ENCODE measurements at regions not wholly inside any gene's neighbourhood (a gene's known extent, or its start where the extent isn't known, plus 50 kb on each side); places are given as distances from the start of the nearest gene placed in this dataset.

GRCh38 chr16:50475170-50475569 lies 73.0 kb upstream of the NKD1 start:
- no peak for DNase-seq (ENCODE audit: low spot score)
- peaks cover 5% of the 10 kb centered on the region for H3K27me3 Mint-ChIP-seq (ENCODE audit: unreplicated experiment)
- no peaks in the 10 kb centered on the region for H3K9me3 Mint-ChIP-seq (ENCODE audit: unreplicated experiment)
- no peaks in the 10 kb centered on the region for H3K36me3 Mint-ChIP-seq (ENCODE audit: low read depth, unreplicated experiment)
- H3K4me3 Mint-ChIP-seq (ENCODE audit: unreplicated experiment): no peak overlapping the region
- no peak for TF ChIP-seq CTCF (IDR thresholded peaks at IDR 0.05; ENCODE audit: unreplicated experiment)
- H3K4me1 Mint-ChIP-seq (ENCODE audit: unreplicated experiment): no peaks in the 10 kb centered on the region
- H3K27ac Mint-ChIP-seq (ENCODE audit: unreplicated experiment): no peak overlapping the region

- no peak for TF ChIP-seq CTCF (IDR thresholded peaks at IDR 0.05; ENCODE audit: unreplicated experiment)
- Mint-ChIP-seq H3K9me3 (ENCODE audit: unreplicated experiment) (no peaks in the 10 kb centered on the region), H3K36me3 (ENCODE audit: low read depth, unreplicated experiment) (no peaks in the 10 kb centered on the region), H3K27me3 (ENCODE audit: unreplicated experiment) (peaks cover 5% of the 10 kb centered on the region), H3K27ac (ENCODE audit: unreplicated experiment) (no peak overlapping the region), H3K4me3 (ENCODE audit: unreplicated experiment) (no peak overlapping the region), H3K4me1 (ENCODE audit: unreplicated experiment) (no peaks in the 10 kb centered on the region)
- DNase-seq (ENCODE audit: low spot score): no peak
Measured at GRCh38 chr16:50474138-50474537, 74.1 kb upstream of the NKD1 start.

GRCh38 chr16:50473356-50473945 lies 74.7 kb upstream of the NKD1 start:
- Mint-ChIP-seq H3K36me3 (ENCODE audit: low read depth, unreplicated experiment) (no peaks in the 10 kb centered on the region), H3K9me3 (ENCODE audit: unreplicated experiment) (no peaks in the 10 kb centered on the region), H3K4me1 (ENCODE audit: unreplicated experiment) (peaks cover 3% of the 10 kb centered on the region), H3K27ac (ENCODE audit: unreplicated experiment) (no peak overlapping the region), H3K4me3 (ENCODE audit: unreplicated experiment) (no peak overlapping the region), H3K27me3 (ENCODE audit: unreplicated experiment) (peaks cover 11% of the 10 kb centered on the region)
- TF ChIP-seq CTCF (IDR thresholded peaks at IDR 0.05; ENCODE audit: unreplicated experiment): no peak
- no peak for DNase-seq (ENCODE audit: low spot score)

- Mint-ChIP-seq H3K9me3 (ENCODE audit: unreplicated experiment) (no peaks in the 10 kb centered on the region), H3K27me3 (ENCODE audit: unreplicated experiment) (peaks cover 11% of the 10 kb centered on the region), H3K4me1 (ENCODE audit: unreplicated experiment) (peaks cover 6% of the 10 kb centered on the region), H3K36me3 (ENCODE audit: low read depth, unreplicated experiment) (no peaks in the 10 kb centered on the region), H3K27ac (ENCODE audit: unreplicated experiment) (no peak overlapping the region), H3K4me3 (ENCODE audit: unreplicated experiment) (no peak overlapping the region)
- DNase-seq (ENCODE audit: low spot score): no peak
- no peak for TF ChIP-seq CTCF (IDR thresholded peaks at IDR 0.05; ENCODE audit: unreplicated experiment)
Measured at GRCh38 chr16:50472472-50472871, 75.7 kb upstream of the NKD1 start.

- peaks cover 10% of the 10 kb centered on the region for H3K4me1 Mint-ChIP-seq (ENCODE audit: unreplicated experiment)
- peaks cover 17% of the 10 kb centered on the region for H3K27me3 Mint-ChIP-seq (ENCODE audit: unreplicated experiment)
Measured at GRCh38 chr16:50470687-50471086, 77.5 kb upstream of the NKD1 start.

More at GRCh38 chr16:50470687-50471086, 77.5 kb upstream of the NKD1 start:
- Mint-ChIP-seq H3K4me3 (ENCODE audit: unreplicated experiment) (no peak overlapping the region), H3K36me3 (ENCODE audit: low read depth, unreplicated experiment) (no peaks in the 10 kb centered on the region), H3K27ac (ENCODE audit: unreplicated experiment) (no peak overlapping the region), H3K9me3 (ENCODE audit: unreplicated experiment) (no peaks in the 10 kb centered on the region)
- TF ChIP-seq CTCF (IDR thresholded peaks at IDR 0.05; ENCODE audit: unreplicated experiment): no peak
- DNase-seq (ENCODE audit: low spot score): no peak
